Spleen (tissue), 11 donors: ENCODE measurements at regions not wholly inside any gene's neighbourhood (a gene's known extent, or its start where the extent isn't known, plus 50 kb on each side); places are given as distances from the start of the nearest gene placed in this dataset.

ENCODE experiments used
- DNase-seq: peaks from one replicate; pipeline ENCODE4 v3.0.0-alpha.2; 2020
- H3K27ac ChIP-seq, 8 donors: fragments of 200-600 bp; sonication (generic) in 7 of 8; 1 replicate in 4 of 8; 2 replicates in 4 of 8; pipeline versions ENCODE4 v1.5.0 to v1.8.0; 2016 to 2021; ENCODE audit warnings: inconsistent platforms in 4 of 8, mild to moderate bottlenecking in 4 of 8, moderate library complexity in 1 of 8
- H3K27me3 ChIP-seq, 7 donors: fragments of 200-600 bp; sonication (generic) in 6 of 7; replicated peaks in 1 of 7; 1 replicate in 4 of 7; 2 replicates in 3 of 7; pipeline versions ENCODE4 v1.5.0 to v1.8.0; 2016 to 2021; ENCODE audit warnings: inconsistent platforms in 3 of 7, mild to moderate bottlenecking in 1 of 7
- H3K36me3 ChIP-seq, 6 donors: fragments of 200-600 bp; sonication (generic) in 5 of 6; 1 replicate in 4 of 6; 2 replicates in 2 of 6; pipeline versions ENCODE4 v1.5.0 to v1.8.0; 2016 to 2021; ENCODE audit warnings: inconsistent platforms in 2 of 6
- H3K4me1 ChIP-seq, 6 donors: fragments of 200-600 bp; sonication (generic) in 5 of 6; 1 replicate in 3 of 6; 2 replicates in 3 of 6; pipeline versions ENCODE4 v1.5.0 to v1.8.0; 2016 to 2021; ENCODE audit warnings: inconsistent platforms in 3 of 6
- H3K4me3 ChIP-seq, 8 donors: fragments of 200-600 bp; sonication (generic) in 7 of 8; 1 replicate in 4 of 8; 2 replicates in 4 of 8; pipeline versions ENCODE4 v1.5.0 to v1.8.0; 2016 to 2021; ENCODE audit warnings: inconsistent platforms in 4 of 8, mild to moderate bottlenecking in 4 of 8, moderate library complexity in 2 of 8
- H3K9me3 ChIP-seq, 8 donors: fragments of 200-600 bp; sonication (generic) in 7 of 8; 1 replicate in 4 of 8; 2 replicates in 4 of 8; pipeline versions ENCODE4 v1.5.0 to v1.8.0; 2016 to 2021; ENCODE audit warnings: inconsistent platforms in 4 of 8
- CTCF ChIP-seq, 11 experiments: fragments of 200-600 bp in 7 of 11; fragments of 450-650 bp in 4 of 11; sonication (generic) in 4 of 11; IDR thresholded peaks in 8 of 11; conservative IDR thresholded peaks in 3 of 11; 1 replicate in 7 of 11; 2 replicates in 4 of 11; pipeline versions ENCODE4 v1.4.0 to v1.8.0; 2016 to 2021; ENCODE audit warnings: antibody characterized with exemption in 11 of 11, inconsistent platforms in 4 of 11, mild to moderate bottlenecking in 1 of 11
- POLR2A ChIP-seq, 3 donors: fragments of 450-650 bp; IDR thresholded peaks; one replicate each; pipeline ENCODE4 v1.5.1; 2017; ENCODE audit warnings: antibody characterized with exemption in 3 of 3, mild to moderate bottlenecking in 1 of 3
- POLR2AphosphoS5 ChIP-seq, 3 donors: sonication (generic); formaldehyde crosslinking; IDR thresholded peaks; one replicate each; pipeline ENCODE4 v1.5.1; 2017; ENCODE audit warnings: antibody characterized with exemption in 3 of 3
- WGBS, 5 donors: extraction: QIAGEN DNeasy Blood & Tissue Kit in 3 of 5; methylation state at CpG; one replicate each; pipeline versions ENCODE4 v1.1.5 to v1.1.7; 2013 to 2018; 5-methylcytosine and 5-hydroxymethylcytosine counted together
- intact Hi-C: fragments of 100-400 bp; cut with DNase I; formaldehyde crosslinking; loops from one replicate; pipeline ENCODE4 v1.15.0; 2023; ENCODE audit warnings: low total_unique reads
- donor health status: healthy with polysubstance abuse.
- donor health status: DM: no; HTN: no; CAD: no; lungs with moderate emphysema.
- donor health status: DM: no; HTN: no; CAD: no.
- donor health status: Bipolar disorder and iron deficiency.
- donor health status: healthy.
- donor health status: DM: no; HTN: no; CAD: no.
- donor health status: DM: yes; HTN: yes; CAD: no.

GRCh38 chr2:215605214-215605613 lies 169.3 kb upstream of the FN1 start:
- no peak for TF ChIP-seq POLR2AphosphoS5 (IDR thresholded peaks at IDR 0.05)
- no peak for TF ChIP-seq CTCF (IDR thresholded peaks at IDR 0.05 in 8 of 11, conservative IDR thresholded peaks at IDR 0.05 in 3 of 11)
- no peak for TF ChIP-seq POLR2A (IDR thresholded peaks at IDR 0.05)
- intact Hi-C loops, result no loop called here
- Histone ChIP-seq H3K36me3 (no peaks in the 10 kb centered on the region), H3K9me3 (no peaks in the 10 kb centered on the region), H3K4me3 (no peak overlapping the region), H3K4me1 (no peaks in the 10 kb centered on the region), H3K27ac (no peak overlapping the region), H3K27me3 (no peaks in the 10 kb centered on the region)
- DNase-seq, result no peak

DNA sequence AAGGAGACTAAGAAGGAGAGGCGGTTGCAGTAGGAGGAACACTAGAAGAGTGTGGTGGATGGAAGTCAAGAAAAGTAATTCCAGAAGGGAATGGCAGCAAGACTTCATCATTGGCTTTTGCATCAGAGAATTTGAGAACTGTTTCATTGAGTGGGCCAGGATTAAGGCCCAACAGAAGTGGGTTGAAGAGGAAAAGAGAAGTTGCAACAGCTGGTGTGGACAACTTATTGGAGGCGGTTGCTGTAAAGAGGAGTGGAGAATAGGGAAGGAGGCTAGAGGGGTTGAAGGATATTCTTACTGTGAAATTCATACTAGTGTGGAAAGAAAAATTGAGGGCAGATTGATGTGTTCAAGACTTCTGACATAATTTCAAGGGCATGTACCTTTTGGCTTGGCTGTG lies 168.7 kb upstream of the FN1 start:
- Histone ChIP-seq H3K4me3 (no peak overlapping the region), H3K27ac (no peak overlapping the region), H3K4me1 (no peaks in the 10 kb centered on the region), H3K36me3 (no peaks in the 10 kb centered on the region), H3K9me3 (no peaks in the 10 kb centered on the region), H3K27me3 (no peaks in the 10 kb centered on the region)
- WGBS, 5 donors, result 68 to 100% (median 92%) methylated on average over 2 of the region's 2 CpGs
- intact Hi-C loops, result no loop called here
- TF ChIP-seq CTCF (IDR thresholded peaks at IDR 0.05 in 8 of 11, conservative IDR thresholded peaks at IDR 0.05 in 3 of 11) (no peak), POLR2A (IDR thresholded peaks at IDR 0.05) (no peak), POLR2AphosphoS5 (IDR thresholded peaks at IDR 0.05) (no peak)
- no peak for DNase-seq

- H3K9me3 ChIP-seq, result no peaks in the 10 kb centered on the region
- H3K27ac ChIP-seq, result no peak overlapping the region
- no peak overlapping the region for H3K4me3 ChIP-seq
- TF ChIP-seq POLR2AphosphoS5 (IDR thresholded peaks at IDR 0.05) (no peak), POLR2A (IDR thresholded peaks at IDR 0.05) (no peak), CTCF (IDR thresholded peaks at IDR 0.05 in 8 of 11, conservative IDR thresholded peaks at IDR 0.05 in 3 of 11) (no peak)
- intact Hi-C loops, result no loop called here
- 88 to 96% (median 92%) methylated on average over 7 of the region's 7 CpGs for WGBS, 5 donors
- no peaks in the 10 kb centered on the region for H3K27me3 ChIP-seq
- DNase-seq, result no peak
- no peaks in the 10 kb centered on the region for H3K36me3 ChIP-seq
- H3K4me1 ChIP-seq, result no peaks in the 10 kb centered on the region
Observed at GRCh38 chr2:215603440-215603839, 167.6 kb upstream of the FN1 start.

- intact Hi-C loops, result no loop called here
- Histone ChIP-seq H3K9me3 (no peaks in the 10 kb centered on the region), H3K36me3 (no peaks in the 10 kb centered on the region), H3K4me1 (no peaks in the 10 kb centered on the region), H3K27me3 (no peaks in the 10 kb centered on the region), H3K4me3 (no peak overlapping the region), H3K27ac (no peak overlapping the region)
- 52 to 59% (median 56%) methylated on average over 3 of the region's 3 CpGs for WGBS, 5 donors
- DNase-seq, result no peak
- TF ChIP-seq POLR2A (IDR thresholded peaks at IDR 0.05), result no peak
- no peak for TF ChIP-seq CTCF (IDR thresholded peaks at IDR 0.05 in 8 of 11, conservative IDR thresholded peaks at IDR 0.05 in 3 of 11)
- TF ChIP-seq POLR2AphosphoS5 (IDR thresholded peaks at IDR 0.05), result no peak
Observed at GRCh38 chr2:215602997-215603396, 167.1 kb upstream of the FN1 start.
